Panc1 (cell line): ENCODE measurements at regions not wholly inside any gene's neighbourhood (a gene's known extent, or its start where the extent isn't known, plus 50 kb on each side); places are given as distances from the start of the nearest gene placed in this dataset.

Experiments used
- ATAC-seq: fragments of 200-7000 bp; cut with Tn5 transposase; 2 replicates; pipeline ENCODE4 v1.9.1; 2020; ENCODE audit warnings: mild to moderate bottlenecking, moderate library complexity
- BruUV-seq: library from RNA; stranded (reverse); fragments of 400-500 nt; replicated peaks from 2 replicates; lab custom pipeline; 2021; lab: Mats Ljungman, UMichigan
- CTCF ChIA-PET: fragments of 300-600 bp; sonication (Branson Sonifier 250); formaldehyde crosslinking; loops from one replicate; lab custom pipeline; 2022; ENCODE audit warnings: antibody characterized with exemption; lab: Charles Lee
- POLR2A ChIA-PET: fragments of 300-600 bp; sonication (Branson Sonifier 250); formaldehyde crosslinking; loops from one replicate; lab custom pipeline; 2022; ENCODE audit warnings: antibody characterized with exemption; lab: Charles Lee
- DNase-seq: peaks from one replicate; pipeline ENCODE4 v3.0.0-alpha.2; 2010; ENCODE audit warnings: low read depth, low spot score
- H3K27ac ChIP-seq: 2 replicates; pipeline ENCODE4 v1.5.1; 2011; ENCODE audit warnings: mild to moderate bottlenecking, low read length, inconsistent platforms
- H3K27me3 ChIP-seq: fragments of 200-500 bp; sonication (Bioruptor generic); 2 replicates; pipeline ENCODE4 v1.6.0; 2014; ENCODE audit warnings: low read length, inconsistent platforms; ENCODE audit not compliant: control insufficient read depth, insufficient read depth
- H3K36me3 ChIP-seq: fragments of 200-500 bp; sonication (Bioruptor generic); 2 replicates; pipeline ENCODE4 v1.5.1; 2014; ENCODE audit warnings: inconsistent platforms, mild to moderate bottlenecking, low read length, moderate library complexity; ENCODE audit not compliant: control insufficient read depth, insufficient read depth
- H3K4me1 ChIP-seq: 2 replicates; pipeline ENCODE4 v1.5.1; 2011; ENCODE audit warnings: inconsistent platforms, mild to moderate bottlenecking, low read length, moderate library complexity; ENCODE audit not compliant: control insufficient read depth, insufficient read depth
- H3K4me3 ChIP-seq, 2 experiments: 2 replicates each; pipeline ENCODE4 v1.5.1; 2011 to 2012; ENCODE audit warnings: low read depth in 2 of 2, low read length in 2 of 2, mild to moderate bottlenecking in 2 of 2, inconsistent platforms in 1 of 2, moderate library complexity in 1 of 2
- H3K9me3 ChIP-seq: fragments of 200-500 bp; sonication (Bioruptor generic); 2 replicates; pipeline ENCODE4 v1.5.1; 2014; ENCODE audit warnings: low read depth, mild to moderate bottlenecking, inconsistent platforms, low read length, moderate library complexity; ENCODE audit not compliant: control insufficient read depth, insufficient read depth
- POLR2AphosphoS5 ChIP-seq: IDR thresholded peaks from 2 replicates; pipeline ENCODE4 v1.6.1; 2012; ENCODE audit warnings: mild to moderate bottlenecking, low read depth, low read length, moderate library complexity
- SIN3A ChIP-seq: IDR thresholded peaks from 2 replicates; pipeline ENCODE4 v1.6.1; 2012; ENCODE audit warnings: low read depth, mild to moderate bottlenecking, low read length, moderate library complexity, borderline replicate concordance; ENCODE audit not compliant: insufficient read depth
- TCF7L2 ChIP-seq: IDR thresholded peaks from 2 replicates; pipeline ENCODE4 v1.6.1; 2011; ENCODE audit warnings: mild to moderate bottlenecking, low read depth, low read length, inconsistent platforms
- in situ Hi-C: cut with HindIII; loops from 2 replicates; pipeline ENCODE4 v1.10.0; 2016; ENCODE audit warnings: low sequenced_read_pairs, low pct_unique_long_range_greater_than_20kb
- intact Hi-C: fragments of 100-400 bp; cut with micrococcal nuclease; formaldehyde crosslinking; loops from one replicate; pipeline ENCODE4 v1.10.0; 2022; ENCODE audit not compliant: unreplicated experiment
- TF ChIP-seq, protein P1 (sequence below), 2 experiments: IDR thresholded peaks; 2 replicates each; pipeline ENCODE4 v1.6.1; 2011 to 2012; ENCODE audit warnings: low read depth in 2 of 2, control low read depth in 1 of 2, low read length in 1 of 2, mild to moderate bottlenecking in 1 of 2, moderate library complexity in 1 of 2; ENCODE audit not compliant: insufficient read depth in 1 of 2
- TF ChIP-seq, protein P2 (sequence below): fragments of 450-650 bp; IDR thresholded peaks from 2 replicates; pipeline ENCODE4 v1.5.1; 2017; ENCODE audit warnings: mild to moderate bottlenecking

DNA sequence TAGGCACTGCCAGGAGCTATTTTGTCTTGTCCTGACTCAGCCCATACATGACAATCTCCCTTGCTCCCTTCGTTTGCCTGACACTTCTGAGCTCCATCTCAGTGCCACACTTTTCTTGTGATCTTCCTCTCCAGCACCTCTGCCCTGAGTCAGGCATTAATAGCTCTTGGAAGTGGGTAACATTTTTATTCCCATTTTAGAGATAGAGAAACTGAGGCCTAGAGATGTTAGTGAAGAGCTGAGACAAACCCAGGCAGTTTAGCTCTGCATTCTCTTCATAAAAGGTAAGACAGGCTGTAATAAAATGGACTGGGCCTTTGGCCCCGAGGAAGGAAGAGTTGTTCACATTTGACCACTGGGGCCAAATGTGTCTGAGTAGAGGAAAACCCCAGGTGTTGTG lies 167.4 kb downstream of the DHX35 start:
- TF ChIP-seq TCF7L2 (no peak), SIN3A (no peak), POLR2AphosphoS5 (no peak)
- TF ChIP-seq, protein P1, sequence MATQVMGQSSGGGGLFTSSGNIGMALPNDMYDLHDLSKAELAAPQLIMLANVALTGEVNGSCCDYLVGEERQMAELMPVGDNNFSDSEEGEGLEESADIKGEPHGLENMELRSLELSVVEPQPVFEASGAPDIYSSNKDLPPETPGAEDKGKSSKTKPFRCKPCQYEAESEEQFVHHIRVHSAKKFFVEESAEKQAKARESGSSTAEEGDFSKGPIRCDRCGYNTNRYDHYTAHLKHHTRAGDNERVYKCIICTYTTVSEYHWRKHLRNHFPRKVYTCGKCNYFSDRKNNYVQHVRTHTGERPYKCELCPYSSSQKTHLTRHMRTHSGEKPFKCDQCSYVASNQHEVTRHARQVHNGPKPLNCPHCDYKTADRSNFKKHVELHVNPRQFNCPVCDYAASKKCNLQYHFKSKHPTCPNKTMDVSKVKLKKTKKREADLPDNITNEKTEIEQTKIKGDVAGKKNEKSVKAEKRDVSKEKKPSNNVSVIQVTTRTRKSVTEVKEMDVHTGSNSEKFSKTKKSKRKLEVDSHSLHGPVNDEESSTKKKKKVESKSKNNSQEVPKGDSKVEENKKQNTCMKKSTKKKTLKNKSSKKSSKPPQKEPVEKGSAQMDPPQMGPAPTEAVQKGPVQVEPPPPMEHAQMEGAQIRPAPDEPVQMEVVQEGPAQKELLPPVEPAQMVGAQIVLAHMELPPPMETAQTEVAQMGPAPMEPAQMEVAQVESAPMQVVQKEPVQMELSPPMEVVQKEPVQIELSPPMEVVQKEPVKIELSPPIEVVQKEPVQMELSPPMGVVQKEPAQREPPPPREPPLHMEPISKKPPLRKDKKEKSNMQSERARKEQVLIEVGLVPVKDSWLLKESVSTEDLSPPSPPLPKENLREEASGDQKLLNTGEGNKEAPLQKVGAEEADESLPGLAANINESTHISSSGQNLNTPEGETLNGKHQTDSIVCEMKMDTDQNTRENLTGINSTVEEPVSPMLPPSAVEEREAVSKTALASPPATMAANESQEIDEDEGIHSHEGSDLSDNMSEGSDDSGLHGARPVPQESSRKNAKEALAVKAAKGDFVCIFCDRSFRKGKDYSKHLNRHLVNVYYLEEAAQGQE (IDR thresholded peaks at IDR 0.05; ENCODE audit: insufficient read depth in 1 of 2, low read depth in 2 of 2, low read length in 1 of 2), result no peak
- TF ChIP-seq, protein P2, sequence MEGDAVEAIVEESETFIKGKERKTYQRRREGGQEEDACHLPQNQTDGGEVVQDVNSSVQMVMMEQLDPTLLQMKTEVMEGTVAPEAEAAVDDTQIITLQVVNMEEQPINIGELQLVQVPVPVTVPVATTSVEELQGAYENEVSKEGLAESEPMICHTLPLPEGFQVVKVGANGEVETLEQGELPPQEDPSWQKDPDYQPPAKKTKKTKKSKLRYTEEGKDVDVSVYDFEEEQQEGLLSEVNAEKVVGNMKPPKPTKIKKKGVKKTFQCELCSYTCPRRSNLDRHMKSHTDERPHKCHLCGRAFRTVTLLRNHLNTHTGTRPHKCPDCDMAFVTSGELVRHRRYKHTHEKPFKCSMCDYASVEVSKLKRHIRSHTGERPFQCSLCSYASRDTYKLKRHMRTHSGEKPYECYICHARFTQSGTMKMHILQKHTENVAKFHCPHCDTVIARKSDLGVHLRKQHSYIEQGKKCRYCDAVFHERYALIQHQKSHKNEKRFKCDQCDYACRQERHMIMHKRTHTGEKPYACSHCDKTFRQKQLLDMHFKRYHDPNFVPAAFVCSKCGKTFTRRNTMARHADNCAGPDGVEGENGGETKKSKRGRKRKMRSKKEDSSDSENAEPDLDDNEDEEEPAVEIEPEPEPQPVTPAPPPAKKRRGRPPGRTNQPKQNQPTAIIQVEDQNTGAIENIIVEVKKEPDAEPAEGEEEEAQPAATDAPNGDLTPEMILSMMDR, result no peak
- Histone ChIP-seq H3K36me3 (no peaks in the 10 kb centered on the region), H3K9me3 (no peaks in the 10 kb centered on the region), H3K27me3 (no peaks in the 10 kb centered on the region; the same call in 1 of the 2 replicates), H3K27ac (no peak overlapping the region), H3K4me3 (no peak overlapping the region), H3K4me1 (no peaks in the 10 kb centered on the region)
- in situ Hi-C loops (no loop called here), intact Hi-C loops (no loop called here)
- ChIA-PET POLR2A (no interaction called here), CTCF (no interaction called here)
- DNase-seq (no peak), ATAC-seq (no peak)
- BruUV-seq, result no TSS peak

DNA sequence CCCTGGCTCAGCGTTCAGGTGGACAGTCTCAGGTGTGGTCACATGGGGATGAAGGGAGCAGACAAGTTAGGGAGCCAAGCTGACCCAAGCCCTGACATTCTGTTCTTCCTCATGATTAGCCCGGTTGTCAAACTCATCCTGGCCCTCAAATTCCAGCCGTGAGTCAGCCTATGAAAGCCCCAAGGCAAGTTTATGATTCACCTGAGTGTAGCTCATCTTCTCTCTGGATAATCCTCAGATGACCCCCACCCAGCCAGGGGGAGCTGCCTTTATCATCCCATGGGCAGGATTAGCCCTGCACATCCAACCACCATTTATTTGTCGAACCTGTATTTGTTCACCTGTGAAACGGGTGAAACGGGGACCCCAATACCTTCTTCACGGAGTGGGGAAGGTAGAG lies 161.9 kb downstream of the DHX35 start:
- ATAC-seq (no peak), DNase-seq (no peak)
- CTCF ChIA-PET, result no interaction called here
- Histone ChIP-seq H3K27me3 (no peaks in the 10 kb centered on the region; the same call in 1 of the 2 replicates), H3K4me3 (no peak overlapping the region), H3K36me3 (no peaks in the 10 kb centered on the region), H3K9me3 (no peaks in the 10 kb centered on the region), H3K27ac (no peak overlapping the region), H3K4me1 (no peaks in the 10 kb centered on the region)
- no TSS peak for BruUV-seq
- POLR2A ChIA-PET, result no interaction called here
- no peak for TF ChIP-seq POLR2AphosphoS5
- in situ Hi-C loops, result no loop called here
- intact Hi-C loops, result no loop called here

DNA sequence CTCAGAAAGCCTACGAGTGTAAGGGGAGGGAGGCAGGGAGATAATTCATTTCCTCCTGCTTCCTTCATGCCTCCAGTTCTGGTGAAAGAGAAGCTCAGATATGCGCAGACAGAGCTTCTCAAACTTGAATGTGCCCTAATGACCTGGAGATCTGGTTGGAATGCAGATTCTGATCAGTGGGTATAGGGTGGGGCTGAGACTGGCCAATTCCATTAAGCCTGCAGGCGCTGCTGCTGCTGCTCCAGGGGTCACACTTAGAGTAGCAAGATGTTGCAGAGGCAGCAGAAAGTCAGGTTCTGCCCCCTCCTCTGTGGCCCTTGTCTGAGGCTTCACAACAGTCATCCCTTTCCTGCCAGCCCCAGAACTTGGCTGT lies 161.0 kb downstream of the DHX35 start:
- no peak overlapping the region for H3K27ac ChIP-seq
- no peaks in the 10 kb centered on the region for H3K4me1 ChIP-seq
- intact Hi-C loops, result no loop called here
- POLR2A ChIA-PET, result no interaction called here
- no peaks in the 10 kb centered on the region for H3K36me3 ChIP-seq
- no peaks in the 10 kb centered on the region for H3K9me3 ChIP-seq
- ATAC-seq (no peak), DNase-seq (no peak)
- no peaks in the 10 kb centered on the region; the same call in 1 of the 2 replicates for H3K27me3 ChIP-seq
- in situ Hi-C loops, result no loop called here
- CTCF ChIA-PET, result no interaction called here
- no peak overlapping the region for H3K4me3 ChIP-seq
- TF ChIP-seq TCF7L2 (no peak), POLR2AphosphoS5 (no peak), SIN3A (no peak)
- TF ChIP-seq, protein P2, result no peak
- TF ChIP-seq, protein P1 (IDR thresholded peaks at IDR 0.05; ENCODE audit: insufficient read depth in 1 of 2, low read depth in 2 of 2, low read length in 1 of 2), result no peak
- no TSS peak for BruUV-seq
